ENCODE measurements at regions not wholly inside any gene's neighbourhood (a gene's known extent, or its start where the extent isn't known, plus 50 kb on each side); places are given as distances from the start of the nearest gene placed in this dataset.
"Not testable (repeated sequence)": the region's sequence is repeated elsewhere in the genome, so short reads cannot be mapped to it uniquely, and the experiment has no call there.

- peak; percentile 2 for DNase-seq (ENCODE audit: low spot score)
Measured at GRCh38 chr13:69274231-69274630, 833.4 kb upstream of the ATXN8OS start.

GRCh38 chr13:69264362-69265334, 843.0 kb upstream of the ATXN8OS start:
- DNase-seq (ENCODE audit: low spot score) = no peak

DNA sequence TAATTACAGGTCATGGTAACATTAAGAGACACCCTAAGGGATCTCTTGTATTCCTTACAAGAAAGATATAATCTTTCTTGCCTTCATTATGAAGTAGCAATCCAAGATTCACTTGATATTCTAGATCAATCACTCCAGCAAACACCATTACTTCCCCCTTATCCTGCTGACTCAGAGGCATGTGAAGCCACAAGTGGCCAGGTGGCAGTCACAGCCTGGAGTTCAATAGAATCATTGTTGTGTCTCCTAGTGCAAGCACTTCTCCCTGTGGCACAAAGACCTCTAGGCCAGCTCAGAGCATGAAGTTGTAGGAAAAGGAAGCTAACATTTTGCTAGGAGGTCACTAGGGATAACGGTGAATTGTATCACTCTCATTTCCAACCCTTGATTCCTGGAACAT, 864.3 kb upstream of the ATXN8OS start:
- DNase-seq (ENCODE audit: low spot score) = no peak

GRCh38 chr13:69234171-69234570, 873.5 kb upstream of the ATXN8OS start:
- DNase-seq (ENCODE audit: low spot score) = no peak

DNA sequence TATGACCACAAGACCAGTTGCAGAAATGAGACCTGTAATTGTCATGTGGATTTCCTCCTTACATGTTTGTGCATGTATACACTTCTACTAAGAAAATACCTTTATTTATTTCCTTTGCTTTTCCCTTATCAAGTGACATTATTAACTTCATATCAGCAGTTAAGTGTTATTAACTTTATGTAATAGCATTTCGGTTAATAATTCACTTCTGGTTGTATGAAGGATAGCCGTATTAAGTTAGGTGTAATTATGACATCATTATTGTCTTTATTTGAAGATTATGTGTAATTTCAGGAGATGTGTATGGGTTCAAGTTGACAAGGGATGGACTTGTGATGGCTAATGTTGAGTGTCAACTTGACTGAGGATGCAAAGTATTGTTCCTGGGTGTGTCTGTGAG, 881.2 kb upstream of the ATXN8OS start:
- DNase-seq (ENCODE audit: low spot score) = no peak

GRCh38 chr13:69221633-69222498, 885.8 kb upstream of the ATXN8OS start:
- not testable (repeated sequence) for DNase-seq (ENCODE audit: low spot score)

DNA sequence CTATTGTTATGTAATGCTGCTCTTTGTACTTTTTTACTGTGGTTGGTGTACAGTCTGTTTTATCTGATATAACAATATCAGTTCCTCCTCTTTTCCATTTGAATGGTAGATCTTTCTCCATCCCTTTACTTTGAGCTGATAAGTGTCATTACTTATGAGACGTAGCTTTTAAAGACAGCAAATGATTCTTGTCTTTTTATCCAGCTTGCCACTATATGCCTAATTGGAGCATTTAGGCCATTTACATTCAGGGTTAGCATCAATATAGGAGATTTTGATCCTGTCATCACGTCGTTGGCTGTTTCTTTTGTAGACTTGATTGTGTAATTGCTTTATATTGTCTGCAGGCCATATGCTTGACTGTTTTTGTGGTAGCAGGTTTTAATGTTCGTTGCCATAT, 894.2 kb upstream of the ATXN8OS start:
- no peak for DNase-seq (ENCODE audit: low spot score)

DNA sequence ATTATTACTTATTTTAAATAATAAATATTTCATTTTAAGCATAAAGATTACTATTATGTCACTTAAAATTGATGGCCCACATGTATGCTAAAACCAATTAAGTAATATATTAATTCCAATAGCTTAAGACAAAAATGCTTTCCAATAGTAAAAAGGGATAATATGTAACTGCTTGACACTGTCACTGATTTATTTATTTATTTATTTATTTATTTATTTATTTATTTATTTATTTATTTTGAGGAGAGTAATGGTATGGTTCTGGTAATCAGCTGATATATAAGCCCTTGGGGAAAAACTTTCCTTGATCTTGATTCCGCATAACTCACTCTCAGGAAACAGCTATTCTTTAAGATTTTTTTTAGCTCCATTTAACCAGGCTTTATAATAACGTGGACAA, 903.0 kb upstream of the ATXN8OS start:
- DNase-seq (ENCODE audit: low spot score) = no peak

GRCh38 chr13:69202996-69203395, 904.6 kb upstream of the ATXN8OS start:
- no peak for DNase-seq (ENCODE audit: low spot score)

GRCh38 chr13:69199664-69200063, 908.0 kb upstream of the ATXN8OS start:
- no peak for DNase-seq (ENCODE audit: low spot score)

DNA sequence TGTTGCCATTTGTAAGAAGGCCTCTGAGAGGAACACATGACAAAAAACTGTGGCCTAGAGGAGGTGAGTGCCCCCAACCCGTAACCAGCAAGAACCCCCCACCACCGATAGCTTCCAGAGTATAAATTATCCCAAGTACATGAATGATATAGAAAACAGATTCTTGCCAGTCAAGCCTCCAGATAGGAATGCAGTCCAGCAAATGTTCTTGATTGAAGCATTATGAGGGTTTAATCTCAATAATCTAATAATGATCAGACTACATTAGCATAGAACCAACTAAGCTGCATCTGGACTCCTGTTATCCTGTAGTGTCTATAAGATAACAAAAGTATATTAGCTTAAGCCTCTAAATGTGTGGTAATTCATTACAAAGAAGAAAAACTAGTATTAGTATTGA, 908.9 kb upstream of the ATXN8OS start:
- no peak for DNase-seq (ENCODE audit: low spot score)

- DNase-seq (ENCODE audit: low spot score) = no peak
Measured at GRCh38 chr13:69194130-69194529, 913.5 kb upstream of the ATXN8OS start.

DNA sequence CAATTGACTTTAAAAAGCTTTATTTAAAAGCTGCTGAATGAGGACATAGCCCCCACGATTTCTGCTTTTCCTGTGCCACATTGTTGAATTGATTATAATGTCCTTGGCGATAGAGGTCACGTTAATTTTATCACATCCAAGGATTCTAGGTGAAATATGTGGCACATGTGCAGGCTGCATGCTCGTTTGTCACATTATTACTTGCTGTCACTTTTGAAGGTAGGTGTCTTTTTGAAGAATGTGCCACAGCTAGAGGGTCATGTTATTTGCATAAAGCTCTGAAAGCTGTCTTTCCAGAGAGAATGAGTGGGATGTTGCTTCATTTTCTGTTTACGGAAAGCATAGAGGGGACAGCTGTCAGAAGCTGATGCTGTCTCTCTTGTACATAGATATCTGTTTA, 927.6 kb upstream of the ATXN8OS start:
- no peak for DNase-seq (ENCODE audit: low spot score)

GRCh38 chr13:69178000-69178399, 929.6 kb upstream of the ATXN8OS start:
- DNase-seq (ENCODE audit: low spot score) = no peak

GRCh38 chr13:69168436-69168835, 939.2 kb upstream of the ATXN8OS start:
- no peak for DNase-seq (ENCODE audit: low spot score)

- DNase-seq (ENCODE audit: low spot score) = no peak
Measured at GRCh38 chr13:69155136-69155535, 952.5 kb upstream of the ATXN8OS start.

DNA sequence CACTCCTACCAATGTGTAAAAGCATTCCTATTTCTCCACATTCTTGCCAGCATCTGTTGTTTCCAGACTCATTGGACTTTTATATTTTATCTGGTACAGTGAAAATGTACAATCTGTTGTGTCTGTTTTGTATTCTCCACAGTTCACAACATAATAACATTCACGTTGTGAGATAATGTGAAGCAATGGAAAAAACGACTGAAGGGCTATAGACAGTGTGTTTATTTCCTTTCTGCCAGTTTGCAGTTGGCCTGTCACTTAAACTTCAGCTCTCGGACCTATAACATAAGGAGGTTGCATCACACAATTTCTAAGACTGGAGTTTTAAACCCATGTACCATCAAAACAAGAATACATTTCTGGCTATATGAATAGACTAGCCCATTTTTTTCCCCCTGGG, 965.5 kb upstream of the ATXN8OS start:
- no peak for DNase-seq (ENCODE audit: low spot score)

GRCh38 chr13:69124996-69125395, 982.6 kb upstream of the ATXN8OS start:
- no peak for DNase-seq (ENCODE audit: low spot score)

- DNase-seq (ENCODE audit: low spot score) = no peak
Measured at GRCh38 chr13:69109891-69110525, 997.6 kb upstream of the ATXN8OS start.

DNA sequence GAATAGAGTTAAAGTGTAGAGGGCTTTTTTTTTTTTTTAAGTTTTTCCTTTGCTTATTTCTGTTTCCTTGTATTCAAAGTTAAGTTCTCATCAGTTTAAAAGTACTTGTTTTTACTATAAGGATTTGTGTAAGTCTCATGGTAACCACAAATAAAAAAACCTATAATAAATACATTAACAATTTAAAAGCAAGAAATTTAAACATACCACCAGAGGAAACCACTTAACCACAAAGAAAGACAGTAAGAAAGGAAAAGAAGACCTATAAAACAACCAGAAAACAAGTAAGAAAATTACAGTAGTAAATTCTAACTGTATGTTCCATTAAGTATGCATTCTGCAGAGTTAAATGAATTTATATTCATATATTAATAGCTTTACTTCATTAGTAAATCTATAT, 999.1 kb upstream of the ATXN8OS start:
- DNase-seq (ENCODE audit: low spot score) = no peak

DNA sequence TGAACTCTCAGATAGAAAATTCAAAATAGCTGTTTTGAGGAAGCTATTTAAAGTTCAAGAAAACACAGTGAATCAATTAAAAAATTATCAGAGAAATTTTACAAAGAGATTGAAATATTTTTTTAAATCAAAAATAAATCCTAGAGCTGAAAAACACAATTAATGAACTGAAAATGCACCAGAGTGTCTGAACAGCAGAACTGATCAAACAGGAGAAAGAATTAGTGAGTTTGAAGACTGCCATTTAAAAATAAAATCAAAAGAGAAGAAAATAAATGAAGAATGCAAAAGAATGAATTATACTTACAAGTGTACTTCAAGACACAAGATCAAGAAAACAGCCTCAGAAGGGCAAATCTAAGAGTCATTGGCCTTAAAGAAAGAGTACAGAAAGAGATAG, 1000.2 kb upstream of the ATXN8OS start:
- DNase-seq (ENCODE audit: low spot score) = no peak

DNA sequence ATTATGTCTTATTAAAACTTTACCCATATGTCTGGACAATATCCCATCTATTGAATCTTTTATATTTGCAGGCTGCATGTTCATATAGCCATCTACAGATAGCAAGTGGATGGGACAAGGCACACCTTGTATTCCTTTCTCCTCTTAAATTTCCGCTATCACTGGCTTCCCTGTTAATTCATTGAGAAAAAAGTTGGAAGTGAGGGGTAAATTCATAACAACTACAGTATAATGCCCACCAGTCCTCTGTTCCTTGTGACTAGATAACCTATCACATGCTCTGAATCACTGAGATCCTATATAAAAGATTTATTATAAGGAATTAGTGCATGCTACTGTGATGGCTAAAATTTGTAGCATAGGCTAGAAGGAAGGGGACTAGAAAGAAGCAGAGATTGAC, 1005.8 kb upstream of the ATXN8OS start:
- no peak for DNase-seq (ENCODE audit: low spot score)

DNA sequence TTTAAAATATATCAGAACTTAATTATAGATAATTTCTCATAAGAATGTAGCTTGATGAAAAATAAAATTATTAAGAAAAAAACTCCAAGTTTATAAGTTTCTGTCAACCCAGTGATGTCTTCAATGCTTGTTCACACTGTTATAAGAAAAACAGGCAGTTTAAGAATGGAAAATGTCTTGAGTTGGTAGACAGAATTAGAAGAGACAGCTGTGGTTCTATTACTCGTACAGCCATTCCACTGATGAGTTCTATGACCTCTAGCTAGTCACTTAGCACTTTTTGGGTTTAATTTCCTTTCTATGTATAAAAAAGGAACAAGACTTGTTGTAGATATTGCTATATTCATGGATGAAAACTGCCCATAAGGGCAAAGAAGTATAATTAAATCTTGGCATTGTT, 1013.1 kb upstream of the ATXN8OS start:
- DNase-seq (ENCODE audit: low spot score) = no peak
